GM21447 (cell line): ENCODE measurements at regions not wholly inside any gene's neighbourhood (a gene's known extent, or its start where the extent isn't known, plus 50 kb on each side); places are given as distances from the start of the nearest gene placed in this dataset.

Experiments
- ATAC-seq: cut with Tn5 transposase; IDR thresholded peaks from one replicate; pipeline ENCODE4 v1.9.1; 2021; ENCODE audit not compliant: unreplicated experiment

DNA sequence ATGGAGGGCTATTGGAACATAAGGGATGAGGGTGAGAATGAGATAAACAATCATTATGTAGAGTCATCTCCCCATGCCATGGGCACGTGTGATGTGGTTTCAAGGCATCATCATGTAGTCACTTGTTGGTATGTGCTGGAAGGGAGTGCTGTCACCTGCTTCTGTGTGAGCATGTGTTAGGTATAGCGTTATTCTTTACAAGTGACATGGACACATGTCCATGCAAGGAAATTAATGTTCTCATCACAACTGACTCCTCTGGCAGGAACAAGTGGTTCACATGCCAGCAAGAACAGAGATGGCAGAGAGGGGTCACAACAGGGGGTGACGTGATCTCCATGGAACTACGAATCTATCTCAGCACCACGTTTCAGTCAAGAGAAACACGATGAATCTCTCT, 815.8 kb downstream of the BCL11B start:
- no peak for ATAC-seq

DNA sequence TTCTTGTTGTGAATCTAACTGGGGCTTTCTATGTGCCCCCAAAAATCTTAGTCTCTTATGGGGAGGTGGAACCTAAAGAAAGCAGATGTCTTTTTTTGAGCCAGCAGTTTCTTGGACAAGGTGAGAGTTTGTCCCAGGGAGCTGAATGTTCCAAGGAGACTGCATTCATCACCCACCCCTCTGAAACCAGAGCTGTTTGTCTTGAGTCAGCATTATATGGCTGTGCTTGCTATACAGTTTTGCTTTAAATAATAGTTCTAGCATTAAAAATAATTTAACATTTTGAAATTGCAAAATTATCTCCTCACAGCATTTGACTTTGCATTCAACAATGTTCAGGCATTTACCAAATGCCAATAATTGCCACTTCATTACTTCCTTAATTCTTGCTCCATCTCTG, 813.3 kb downstream of the BCL11B start:
- no peak for ATAC-seq

DNA sequence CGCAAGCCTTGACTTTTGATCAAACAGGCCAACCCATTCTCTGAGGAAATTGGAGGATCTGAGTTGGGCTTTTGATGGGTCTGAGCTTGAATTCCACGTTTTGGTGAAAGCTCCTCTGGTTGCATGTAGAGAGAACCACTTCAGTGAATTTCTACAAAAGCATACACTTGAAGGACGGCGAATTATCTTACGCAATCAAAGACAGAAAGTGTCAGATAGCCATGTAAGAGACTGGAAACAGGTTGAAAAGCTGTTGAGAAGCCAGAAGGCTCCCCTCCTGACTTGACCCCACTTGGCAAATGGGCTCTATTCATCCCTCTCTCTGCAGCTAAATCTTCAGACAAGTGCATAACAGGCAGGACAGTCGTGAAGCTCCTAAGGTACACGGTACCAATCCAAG, 809.1 kb downstream of the BCL11B start:
- no peak for ATAC-seq

DNA sequence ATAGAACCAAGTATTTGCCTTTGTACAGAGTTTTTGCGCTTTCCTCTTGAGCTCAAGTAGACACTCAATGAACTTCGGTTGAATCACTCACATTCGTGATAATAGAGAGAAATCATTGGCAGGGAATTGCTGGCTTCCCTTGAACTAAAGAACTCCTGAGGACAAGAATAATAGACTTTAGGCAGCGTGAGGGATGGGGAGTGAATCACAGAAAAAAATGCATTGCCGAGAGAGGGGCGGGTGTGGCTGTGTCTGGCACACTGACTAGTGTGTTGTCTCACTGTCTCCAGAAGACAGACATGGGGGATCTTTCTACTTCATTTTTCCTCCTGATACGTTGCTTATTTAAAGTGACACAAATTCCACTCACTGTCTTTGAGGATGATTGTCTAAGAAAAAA, 805.2 kb downstream of the BCL11B start:
- no peak for ATAC-seq

DNA sequence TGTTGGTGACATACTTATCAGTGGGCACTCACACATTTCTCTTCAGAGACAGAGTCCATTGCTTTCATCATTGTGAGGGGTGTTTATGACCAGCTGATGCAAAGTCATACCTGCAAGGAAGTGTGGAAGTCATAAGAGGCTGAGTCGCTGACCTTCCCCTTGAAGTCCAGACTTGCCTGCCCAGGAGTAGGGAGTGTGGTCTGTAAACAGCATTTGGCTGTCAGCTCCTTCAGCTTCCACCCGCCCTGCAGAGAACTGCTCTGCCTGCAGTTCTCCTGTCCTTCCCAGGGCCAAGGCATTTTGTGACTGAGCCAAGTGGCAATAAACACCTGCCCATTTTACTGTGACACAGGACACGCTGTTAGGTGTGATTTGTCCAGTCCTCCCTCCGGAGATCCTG, 801.3 kb downstream of the BCL11B start:
- no peak for ATAC-seq

DNA sequence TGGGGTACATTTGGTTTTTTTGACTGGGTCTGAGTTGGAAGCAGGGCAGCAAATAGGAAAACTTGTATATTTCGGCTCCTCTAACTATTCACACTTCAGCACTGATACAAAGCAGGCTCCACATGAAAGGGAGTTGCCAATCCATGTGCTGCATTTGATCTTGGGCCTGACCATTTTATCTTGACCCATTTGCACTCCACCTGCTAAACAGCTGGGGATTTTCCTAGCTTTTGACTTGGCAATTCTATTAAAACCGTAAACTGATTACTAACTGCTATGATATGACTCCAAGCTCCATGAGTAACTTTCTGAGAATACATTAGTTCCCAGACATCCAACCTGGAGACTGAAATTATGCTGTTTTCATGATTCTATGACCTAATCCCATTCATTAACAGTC, 797.1 kb downstream of the BCL11B start:
- ATAC-seq = no peak

DNA sequence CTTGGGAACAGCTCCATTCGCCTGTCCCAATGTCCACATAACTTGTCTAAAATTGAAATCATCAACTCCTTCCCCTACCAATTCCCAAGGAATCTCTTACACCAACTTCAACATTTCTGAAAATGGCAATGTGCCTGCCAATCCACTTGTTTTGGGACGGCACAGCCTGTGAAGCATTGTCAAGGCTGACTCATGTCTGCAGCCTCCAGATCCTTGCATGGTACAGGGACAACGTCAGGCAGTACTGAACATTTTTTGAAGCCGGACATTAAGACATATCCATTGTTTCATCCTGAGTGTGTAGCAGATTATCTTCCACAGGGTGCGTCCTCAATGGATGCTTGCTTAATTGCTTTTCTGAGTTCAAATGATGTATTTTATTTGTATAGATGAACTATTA, 794.1 kb downstream of the BCL11B start:
- no peak for ATAC-seq

DNA sequence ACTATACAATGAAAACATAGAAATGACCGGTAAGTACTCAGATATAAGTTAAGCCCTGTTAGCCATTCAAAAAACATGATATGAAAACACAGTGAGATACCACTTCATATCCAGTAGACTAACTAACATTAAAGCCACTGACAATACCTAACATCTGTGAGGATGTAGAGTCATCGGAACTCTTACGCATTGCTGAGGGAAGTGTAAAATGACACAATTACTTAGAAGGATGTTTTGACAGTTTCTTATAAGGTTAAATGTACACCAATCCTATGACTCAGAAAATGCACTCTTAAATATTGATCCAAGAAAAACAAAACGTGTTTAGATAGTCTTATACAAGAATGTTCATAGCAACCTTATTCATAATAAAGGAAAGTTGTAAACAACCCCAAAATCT, 782.9 kb downstream of the BCL11B start:
- no peak for ATAC-seq

DNA sequence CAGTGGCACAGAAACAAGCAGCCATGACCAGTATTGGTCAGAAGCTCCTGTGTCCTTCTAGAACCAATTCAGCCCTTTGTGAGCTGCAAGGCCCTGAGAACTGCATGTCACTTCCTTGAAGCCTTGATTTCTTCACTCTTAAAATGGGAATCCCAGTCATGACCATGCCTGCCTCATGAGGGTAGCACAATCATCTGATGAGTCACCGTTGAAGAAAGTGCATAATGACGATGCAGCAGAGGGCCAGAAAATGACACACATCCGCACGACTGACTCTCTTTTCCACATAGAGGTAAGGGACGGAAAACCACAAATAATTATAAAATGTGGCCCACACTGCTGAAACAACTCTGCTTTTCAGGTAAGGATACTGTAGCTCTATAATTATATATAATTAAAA, 777.4 kb downstream of the BCL11B start:
- ATAC-seq = no peak

DNA sequence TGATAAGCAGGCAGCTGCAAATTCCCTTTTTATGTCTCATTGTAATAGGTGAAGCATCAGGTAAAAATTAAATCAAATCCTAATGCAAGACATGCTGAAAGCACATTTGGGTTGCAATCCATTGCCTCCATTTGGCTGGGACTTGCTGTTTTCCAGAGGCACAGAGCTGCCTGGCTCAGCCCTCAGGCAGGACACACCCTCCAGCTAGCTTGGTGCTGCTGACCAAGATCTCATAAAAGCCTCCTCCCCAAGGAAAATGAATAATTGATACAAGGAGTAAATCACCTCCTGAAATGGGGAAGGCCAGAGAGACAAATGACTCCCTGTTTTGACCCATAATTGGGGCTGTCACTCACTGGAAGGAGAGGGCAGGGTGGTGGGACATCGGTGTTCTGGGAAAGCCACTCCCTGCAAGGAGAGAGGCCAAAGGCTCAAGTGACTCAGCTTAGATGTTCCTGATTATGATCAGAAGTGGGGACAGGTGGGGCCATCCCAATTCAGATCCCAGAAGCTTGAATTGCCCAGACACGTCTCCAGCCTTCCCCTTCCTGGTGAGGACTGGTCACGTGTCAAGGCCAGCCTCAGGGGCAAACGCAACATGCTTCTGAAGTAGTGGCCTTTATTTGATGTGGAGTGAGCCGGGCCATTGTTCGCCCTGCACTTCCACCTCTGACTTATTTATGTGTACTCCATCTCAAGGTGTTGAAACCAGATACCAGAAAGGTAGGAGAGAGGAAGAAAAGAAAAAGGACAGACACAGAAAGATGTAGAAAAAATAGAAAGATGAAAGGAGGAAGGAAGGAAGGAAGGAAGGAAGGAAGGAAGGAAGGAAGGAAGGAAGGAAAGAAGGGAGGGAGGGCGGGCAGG, 773.7 kb downstream of the BCL11B start:
- ATAC-seq = no peak

DNA sequence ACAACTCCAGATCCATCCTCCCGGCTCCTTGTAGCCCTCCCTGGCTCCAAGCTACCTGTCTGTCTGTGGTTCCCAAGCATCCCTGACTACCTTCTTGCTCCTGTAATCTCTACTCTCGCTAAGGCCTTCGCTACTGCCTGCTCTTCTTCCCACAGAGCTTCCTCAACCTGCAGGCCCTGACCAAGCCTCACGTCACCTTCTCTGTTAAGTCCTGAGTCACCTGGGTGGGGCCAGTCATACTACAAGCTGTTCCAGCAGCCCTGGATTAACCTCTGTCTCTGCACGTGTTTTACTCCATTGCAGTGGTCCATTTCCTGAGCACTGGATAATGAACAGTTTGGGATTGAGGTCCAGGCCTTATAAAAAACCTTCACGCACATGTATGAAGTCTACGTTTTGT, 770.7 kb downstream of the BCL11B start:
- no peak for ATAC-seq

DNA sequence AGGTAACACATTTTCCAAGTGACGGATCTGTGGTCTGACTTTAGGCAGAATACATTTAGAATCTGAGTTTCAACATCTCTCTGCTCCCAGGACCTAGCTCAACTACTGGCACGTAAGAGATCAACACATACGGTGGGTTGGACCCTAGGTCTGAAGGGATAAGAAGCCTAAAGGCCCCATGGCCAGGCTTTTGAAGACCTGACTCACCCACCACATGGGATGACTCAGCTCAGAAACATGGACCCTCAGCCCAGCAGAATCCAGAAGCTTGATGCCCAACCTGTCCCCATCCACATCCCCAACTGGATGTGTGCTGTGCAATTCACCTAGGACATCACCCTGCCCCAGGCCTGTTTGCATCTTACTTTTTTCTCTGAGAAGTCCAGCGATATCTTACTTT, 770.2 kb downstream of the BCL11B start:
- no peak for ATAC-seq

DNA sequence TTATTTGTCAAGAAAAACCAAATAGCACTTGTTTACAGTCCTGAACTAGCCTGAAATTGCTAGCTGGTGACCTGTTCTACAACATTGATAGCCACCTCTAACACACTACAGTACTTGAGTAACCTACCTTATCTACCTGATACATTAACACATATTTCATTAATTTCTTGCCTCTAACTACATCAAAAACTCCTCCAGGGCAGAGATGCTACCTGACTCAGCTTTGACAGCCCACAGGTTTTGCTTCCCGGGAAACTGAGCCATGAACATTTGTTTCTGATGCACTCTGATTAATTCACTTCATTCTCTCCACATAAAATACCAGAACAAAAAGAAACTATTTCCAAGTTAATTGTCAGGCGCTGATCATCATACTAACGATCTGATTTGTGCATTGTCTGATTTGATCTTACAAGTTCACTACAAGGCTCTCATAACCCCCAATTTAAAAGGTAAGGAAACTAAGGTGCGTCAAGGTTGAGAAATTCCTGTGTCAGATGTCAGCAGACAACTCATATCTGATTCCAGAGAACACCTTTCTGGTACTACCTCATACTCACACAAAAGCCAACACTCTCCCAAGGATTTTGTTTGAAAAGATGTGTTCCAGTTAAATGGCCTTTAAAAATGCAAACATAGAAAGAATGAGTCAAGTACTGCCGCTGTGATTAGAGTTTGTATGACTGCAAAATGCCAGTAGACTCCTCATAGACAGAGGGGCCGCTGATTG, 768.7 kb downstream of the BCL11B start:
- ATAC-seq = no peak

DNA sequence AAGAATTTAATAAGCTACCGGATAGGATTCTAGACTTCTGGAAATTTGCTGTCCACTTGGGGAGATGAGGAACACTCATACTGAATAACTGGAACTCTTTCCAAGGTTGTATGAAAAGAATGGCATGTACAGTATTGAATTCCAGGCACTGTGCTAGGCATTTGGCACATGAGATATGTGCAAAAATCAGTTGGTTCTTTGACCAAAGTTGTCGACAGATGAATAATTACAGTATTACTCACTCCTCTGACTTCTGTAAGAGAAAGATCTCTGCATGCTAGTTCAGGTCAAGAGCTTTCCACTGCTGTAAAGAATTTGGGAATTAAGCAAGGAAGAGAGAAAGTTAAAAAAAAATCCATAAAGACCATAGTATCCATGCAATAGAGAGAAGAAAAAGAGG, 764.7 kb downstream of the BCL11B start:
- ATAC-seq = no peak

DNA sequence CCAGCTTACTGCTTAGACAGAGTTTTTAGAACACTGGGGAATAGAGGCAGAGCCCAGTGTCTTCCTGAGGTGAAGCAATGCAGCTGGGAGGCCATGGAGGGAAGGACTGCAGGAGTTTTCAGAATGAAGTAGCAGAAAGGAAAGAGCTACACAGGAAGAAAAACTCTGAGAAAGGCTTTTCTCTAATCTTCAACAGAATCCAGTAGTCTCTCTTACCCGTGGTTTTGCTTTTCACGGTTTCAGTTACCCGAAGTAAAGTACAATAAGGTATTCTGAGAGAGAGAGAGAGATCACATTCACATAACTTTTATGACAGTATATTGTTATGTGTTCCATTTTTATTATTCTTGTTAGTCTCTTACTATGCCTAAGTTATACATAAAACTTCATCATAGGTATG, 761.6 kb downstream of the BCL11B start:
- ATAC-seq = no peak

DNA sequence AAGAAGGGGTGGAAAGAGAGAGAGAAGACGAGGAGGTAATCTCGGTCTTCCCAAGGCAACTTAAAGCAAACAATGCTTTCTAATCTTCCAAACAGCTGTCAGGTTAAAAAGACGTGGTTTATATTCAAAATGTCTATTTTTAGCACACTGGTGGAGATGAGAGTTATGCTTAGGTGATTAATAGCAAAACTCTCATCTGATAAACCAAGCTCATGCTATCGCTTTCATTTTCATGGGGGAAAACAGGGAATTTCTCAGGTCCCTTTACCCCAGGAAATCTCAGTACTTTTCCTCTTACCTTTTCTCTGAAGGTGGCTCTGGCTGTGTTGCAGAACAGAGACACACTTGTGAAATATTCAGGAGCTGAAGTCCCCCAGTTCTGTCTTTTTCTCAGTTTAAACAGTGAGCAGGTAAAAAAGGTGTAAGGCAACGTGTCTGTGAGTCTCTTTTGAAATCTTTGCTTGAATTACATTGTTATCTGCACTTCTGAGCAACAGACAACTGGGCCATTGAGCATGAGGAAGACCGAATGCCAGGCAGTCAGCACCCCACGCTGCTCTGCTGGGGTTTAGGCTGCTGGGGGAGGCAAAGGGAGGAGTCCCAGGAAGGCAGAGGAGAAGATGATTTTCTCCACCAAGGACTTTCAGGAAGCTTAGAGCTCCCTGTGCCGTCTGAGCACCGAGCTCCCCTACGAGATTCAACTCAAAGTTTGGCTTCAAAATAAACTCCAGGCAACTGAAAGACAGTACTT, 759.3 kb downstream of the BCL11B start:
- ATAC-seq = no peak

DNA sequence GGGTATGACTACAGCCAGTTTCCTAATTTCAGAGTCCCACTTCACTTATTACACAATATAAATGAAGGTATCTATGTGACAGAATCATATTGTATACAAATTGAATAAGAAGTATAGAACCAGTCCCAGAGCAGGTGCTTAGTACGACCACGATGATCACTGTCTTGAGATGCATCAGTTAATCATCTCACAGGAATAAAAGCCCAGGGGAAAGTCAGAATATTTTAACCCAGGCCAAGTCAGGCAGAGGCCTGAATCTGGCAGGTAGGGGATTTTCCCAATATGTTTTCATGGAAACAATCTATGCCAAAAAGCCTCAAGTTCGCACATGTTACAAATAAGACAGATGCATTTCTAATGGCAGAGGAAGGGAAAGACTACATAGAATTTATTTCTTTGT, 758.4 kb downstream of the BCL11B start:
- no peak for ATAC-seq

DNA sequence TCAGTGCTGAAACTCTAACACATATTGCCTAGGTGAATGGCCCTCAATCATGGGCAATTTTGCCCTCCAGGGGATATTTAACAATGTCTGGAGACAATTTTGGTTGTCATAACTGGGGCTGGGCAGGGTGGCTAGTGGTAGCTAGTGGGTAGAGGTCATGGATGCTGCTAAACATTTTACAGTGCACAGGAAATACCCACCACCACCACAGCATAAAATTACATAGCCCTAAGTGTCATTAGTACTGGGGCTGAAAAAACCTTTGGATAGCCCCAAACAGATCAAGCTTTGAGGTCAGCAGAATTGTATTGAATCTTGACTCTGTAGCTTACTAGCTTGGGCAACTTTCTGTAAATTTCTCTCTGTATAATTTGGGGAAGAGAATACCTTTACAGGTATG, 758.0 kb downstream of the BCL11B start:
- no peak for ATAC-seq

DNA sequence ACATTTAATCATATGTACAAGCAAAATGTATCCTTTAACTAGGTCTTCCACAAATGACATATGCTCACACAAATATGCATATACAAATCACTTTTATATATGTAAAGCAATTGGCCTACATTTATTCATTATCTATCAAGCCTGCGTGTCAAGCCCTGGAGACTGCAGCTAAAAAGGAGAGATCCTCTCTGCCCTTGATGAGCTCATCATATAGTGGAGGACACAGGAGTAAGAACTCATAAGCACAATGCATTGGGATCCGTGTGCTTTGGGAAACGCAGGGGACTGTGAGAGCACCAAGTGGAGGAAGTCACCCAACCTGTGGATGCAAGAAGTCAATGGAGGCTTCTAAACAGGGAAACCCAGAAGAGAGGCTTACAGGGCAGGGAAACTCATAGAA, 735.7 kb downstream of the BCL11B start:
- no peak for ATAC-seq

DNA sequence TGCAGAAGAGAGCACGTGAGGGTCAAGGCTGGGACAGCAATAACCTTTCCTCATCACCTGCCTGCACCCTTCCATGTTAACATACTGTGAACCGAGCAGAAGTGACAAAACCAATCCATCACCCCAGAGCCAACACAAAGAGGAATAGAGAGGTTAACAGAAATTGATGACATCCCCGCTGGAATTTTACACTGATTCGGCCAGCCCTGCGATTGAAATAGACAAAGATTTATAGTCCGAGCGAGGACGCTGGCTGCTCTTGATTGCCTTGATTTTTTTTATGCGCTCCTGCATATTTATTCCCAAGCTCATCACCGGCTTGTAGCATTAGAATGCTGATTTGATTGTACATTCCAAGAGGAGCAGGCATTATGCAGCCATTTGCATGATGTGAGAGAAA, 729.7 kb downstream of the BCL11B start:
- no peak for ATAC-seq

DNA sequence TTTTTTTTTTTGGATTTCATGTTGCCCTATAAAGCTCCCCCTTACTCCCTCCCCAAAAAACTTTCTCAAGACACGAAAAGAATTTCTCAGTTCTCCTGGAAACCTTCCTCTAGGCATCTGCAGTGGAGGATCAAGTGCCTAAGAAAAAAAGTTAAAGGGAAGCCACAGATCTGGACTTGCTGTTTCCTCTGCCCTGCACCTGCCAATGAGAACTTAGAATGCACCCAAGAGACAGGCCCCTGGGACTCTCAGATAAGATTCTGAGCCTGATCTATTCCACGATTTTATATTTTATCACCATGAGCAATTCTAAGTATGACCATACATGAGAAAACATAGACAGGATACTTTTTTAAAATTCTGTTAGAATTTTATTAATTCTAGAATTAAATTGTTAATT, 728.9 kb downstream of the BCL11B start:
- no peak for ATAC-seq

DNA sequence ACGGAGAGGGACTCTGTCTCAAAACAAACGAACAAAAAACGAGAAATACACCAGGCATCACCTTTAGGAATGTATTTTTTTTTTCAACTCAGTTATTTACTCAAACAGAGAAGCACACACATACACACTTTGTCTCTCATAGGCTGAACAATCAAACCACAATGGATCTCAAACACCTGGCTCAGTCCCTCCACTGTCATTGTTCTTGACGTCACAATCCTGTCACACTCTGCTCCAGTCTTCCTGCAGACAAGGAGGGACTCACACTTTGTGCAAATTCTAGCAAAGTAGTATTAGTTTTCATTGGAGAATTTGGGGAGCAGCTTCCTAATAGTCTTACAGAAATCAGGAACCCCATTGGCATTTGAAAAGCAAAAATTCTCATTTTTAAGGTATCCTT, 727.8 kb downstream of the BCL11B start:
- no peak for ATAC-seq
